HL-60 (cell line): ENCODE measurements at regions not wholly inside any gene's neighbourhood (a gene's known extent, or its start where the extent isn't known, plus 50 kb on each side); places are given as distances from the start of the nearest gene placed in this dataset.

Experiments
- CTCF ChIP-seq: IDR thresholded peaks from one replicate; pipeline ENCODE4 v1.5.1; 2011; ENCODE audit warnings: low read length, control low read depth, inconsistent platforms; ENCODE audit not compliant: insufficient read depth
- GABPA ChIP-seq: IDR thresholded peaks from 2 replicates; pipeline ENCODE4 v1.6.1; 2012; ENCODE audit warnings: low read depth
- POLR2AphosphoS5 ChIP-seq: IDR thresholded peaks from 2 replicates; pipeline ENCODE4 v1.6.1; 2012; ENCODE audit warnings: low read depth

GRCh38 chr1:86214605-86215004 lies 58.0 kb upstream of the COL24A1 start:
- TF ChIP-seq CTCF (no peak), GABPA (no peak), POLR2AphosphoS5 (no peak)
